ENCODE measurements at regions not wholly inside any gene's neighbourhood (a gene's known extent, or its start where the extent isn't known, plus 50 kb on each side); places are given as distances from the start of the nearest gene placed in this dataset.

- no peak for TF ChIP-seq CTCF (IDR thresholded peaks at IDR 0.05)
- TF ChIP-seq SIN3A (IDR thresholded peaks at IDR 0.05; ENCODE audit: borderline replicate concordance, insufficient read depth, low read depth, low read length) = no peak
- no peak for TF ChIP-seq POLR2AphosphoS5 (IDR thresholded peaks at IDR 0.05; ENCODE audit: low read depth, low read length)
- TF ChIP-seq REST (IDR thresholded peaks at IDR 0.05; ENCODE audit: insufficient read depth in 1 of 2, low read depth in 2 of 2, low read length in 1 of 2) = no peak
- no peak for TF ChIP-seq TCF7L2 (IDR thresholded peaks at IDR 0.05; ENCODE audit: low read depth, low read length)
Observed at GRCh38 chr6:14267885-14268660, 150.5 kb downstream of the CD83 start.
